Jurkat, Clone E6-1 (cell line): ENCODE measurements at regions not wholly inside any gene's neighbourhood (a gene's known extent, or its start where the extent isn't known, plus 50 kb on each side); places are given as distances from the start of the nearest gene placed in this dataset.

Experiments used
- DNase-seq: peaks from one replicate; pipeline ENCODE4 v3.0.0-alpha.2; 2011; ENCODE audit warnings: low read depth, low spot score
- H3K4me3 ChIP-seq: 2 replicates; pipeline ENCODE4 v1.5.1; 2011; ENCODE audit warnings: mild to moderate bottlenecking, low read length, control low read depth, moderate library complexity

DNA sequence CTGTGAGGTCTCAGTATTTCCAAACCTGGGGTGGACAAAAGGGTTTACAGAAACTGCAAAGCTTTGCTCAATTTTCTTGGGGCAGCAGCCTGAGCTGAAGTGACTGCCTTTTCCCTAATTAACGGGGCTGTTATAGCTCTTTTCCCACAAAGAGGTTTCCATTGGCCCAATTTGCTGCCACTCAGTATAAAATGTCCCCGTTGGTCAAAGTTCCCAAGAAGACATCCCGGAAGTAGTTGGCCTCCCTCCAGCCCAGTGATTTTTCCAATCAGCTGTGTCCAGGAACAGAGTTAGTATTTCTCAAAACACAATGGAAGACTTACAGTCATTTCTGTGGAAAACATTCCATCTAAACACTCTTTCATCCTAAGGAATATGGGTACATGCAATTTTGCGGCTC, 643.6 kb downstream of the ACTL7B start:
- H3K4me3 ChIP-seq, result no peak overlapping the region
- DNase-seq, result no peak

DNA sequence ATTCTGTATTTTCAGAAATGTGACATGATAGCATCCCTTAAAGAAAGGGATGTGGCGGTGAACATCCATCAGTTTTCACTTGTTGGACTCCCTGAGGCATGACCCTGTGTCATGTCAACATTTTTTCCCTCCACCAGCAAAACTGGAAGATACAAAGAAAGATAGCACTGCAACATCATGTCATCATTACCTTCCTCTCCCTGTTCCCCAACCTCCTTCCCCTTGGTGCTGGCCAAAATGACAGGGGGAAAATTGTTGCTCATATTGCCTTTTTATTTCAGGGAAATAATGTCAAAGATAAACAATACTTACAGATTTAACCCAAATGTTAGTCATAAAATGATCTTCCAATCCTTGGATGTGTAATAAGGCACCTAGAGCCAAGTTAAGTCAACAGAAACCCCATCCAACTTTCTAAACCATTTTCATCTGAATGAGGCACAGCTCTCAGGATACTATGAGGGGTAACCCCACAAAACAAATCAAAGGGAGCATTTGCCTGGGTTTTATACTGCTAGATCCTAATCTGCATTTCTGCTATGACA, 644.3 kb downstream of the ACTL7B start:
- no peak for DNase-seq
- H3K4me3 ChIP-seq, result no peak overlapping the region

DNA sequence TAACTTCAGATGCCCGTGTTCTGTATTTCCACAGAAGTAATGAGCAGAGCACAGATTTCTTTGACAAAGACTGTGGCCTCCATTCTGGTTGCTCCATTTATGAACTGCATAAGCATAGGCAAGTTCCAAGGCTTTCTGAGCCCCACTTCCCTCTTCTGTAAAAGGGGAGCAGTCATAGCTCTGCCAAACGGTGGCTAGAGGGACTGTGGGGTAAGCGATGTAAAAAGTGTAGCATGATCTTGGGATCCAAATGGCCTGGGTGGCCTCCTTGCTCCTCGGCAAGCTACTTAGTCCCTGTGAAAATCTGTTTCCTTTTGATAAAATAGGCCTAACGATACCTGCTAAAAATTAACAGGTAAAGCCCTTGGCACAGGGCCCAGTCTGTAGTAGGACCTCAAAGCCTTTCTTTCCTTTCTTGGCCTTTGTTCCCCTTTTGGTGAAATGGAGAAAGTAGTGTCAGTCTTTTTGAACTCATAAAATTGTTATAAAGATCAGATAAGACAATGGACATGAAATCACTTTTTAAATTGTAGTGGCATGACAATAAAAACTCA, 646.6 kb downstream of the ACTL7B start:
- no peak overlapping the region for H3K4me3 ChIP-seq
- no peak for DNase-seq

GRCh38 chr9:108207561-108208165, 648.1 kb downstream of the ACTL7B start:
- no peak for DNase-seq
- H3K4me3 ChIP-seq, result no peak overlapping the region

DNA sequence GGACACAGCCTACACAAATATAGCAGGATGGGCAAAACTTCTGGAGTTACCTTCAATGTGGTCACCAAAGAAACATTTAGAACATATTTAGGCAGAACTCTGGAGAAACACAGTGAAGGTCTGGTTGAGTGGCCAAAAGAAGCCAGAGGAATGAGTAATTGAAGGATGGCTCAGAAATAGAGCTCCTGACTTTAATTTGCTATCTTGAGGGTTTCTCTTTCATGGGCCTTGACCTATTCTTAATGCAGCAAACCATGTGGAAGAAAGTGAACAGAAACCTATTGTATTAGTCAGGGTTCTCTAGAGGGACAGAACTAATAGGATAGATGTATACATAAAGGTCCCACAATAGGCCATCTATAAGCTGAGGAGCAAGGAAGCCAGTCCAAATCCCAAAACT, 650.5 kb downstream of the ACTL7B start:
- no peak overlapping the region for H3K4me3 ChIP-seq
- no peak for DNase-seq

DNA sequence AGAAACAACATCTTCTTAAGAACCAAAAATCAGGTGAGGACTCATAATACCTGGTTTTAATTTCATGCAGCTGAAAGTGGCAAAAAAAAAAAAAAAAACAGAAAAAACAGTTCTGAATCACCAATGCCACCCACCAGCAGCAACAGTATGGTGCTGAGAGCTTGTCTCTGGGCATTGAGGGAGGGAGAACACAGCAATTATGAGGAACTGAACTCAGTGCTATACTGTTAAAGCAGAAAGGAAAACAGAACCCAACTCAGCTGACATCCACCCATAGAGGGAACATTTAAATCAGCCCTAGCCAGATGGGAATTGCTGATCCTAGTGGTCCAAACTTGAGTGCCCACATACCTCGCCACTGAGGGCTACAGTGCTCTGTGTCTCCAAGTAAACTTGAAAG, 657.9 kb downstream of the ACTL7B start:
- DNase-seq, result no peak

GRCh38 chr9:108197008-108197365, 658.8 kb downstream of the ACTL7B start:
- no peak for DNase-seq

More for the DNA sequence above, 657.9 kb downstream of the ACTL7B start:
- no peak overlapping the region for H3K4me3 ChIP-seq

GRCh38 chr9:108196332-108197007, 659.3 kb downstream of the ACTL7B start:
- no peak for DNase-seq
- no peak overlapping the region for H3K4me3 ChIP-seq

More at GRCh38 chr9:108197008-108197365, 658.8 kb downstream of the ACTL7B start:
- H3K4me3 ChIP-seq, result no peak overlapping the region

- no peak for DNase-seq
- H3K4me3 ChIP-seq, result no peak overlapping the region
These were observed 661.6 kb downstream of the ACTL7B start for GRCh38 chr9:108194154-108194553.

GRCh38 chr9:108193026-108193710, 662.6 kb downstream of the ACTL7B start:
- DNase-seq, result no peak
- no peak overlapping the region for H3K4me3 ChIP-seq

- no peak for DNase-seq
- H3K4me3 ChIP-seq, result no peak overlapping the region
These were observed 664.7 kb downstream of the ACTL7B start for GRCh38 chr9:108191065-108191464.

- no peak overlapping the region for H3K4me3 ChIP-seq
- no peak for DNase-seq
These were observed 666.8 kb downstream of the ACTL7B start for GRCh38 chr9:108188976-108189375.

DNA sequence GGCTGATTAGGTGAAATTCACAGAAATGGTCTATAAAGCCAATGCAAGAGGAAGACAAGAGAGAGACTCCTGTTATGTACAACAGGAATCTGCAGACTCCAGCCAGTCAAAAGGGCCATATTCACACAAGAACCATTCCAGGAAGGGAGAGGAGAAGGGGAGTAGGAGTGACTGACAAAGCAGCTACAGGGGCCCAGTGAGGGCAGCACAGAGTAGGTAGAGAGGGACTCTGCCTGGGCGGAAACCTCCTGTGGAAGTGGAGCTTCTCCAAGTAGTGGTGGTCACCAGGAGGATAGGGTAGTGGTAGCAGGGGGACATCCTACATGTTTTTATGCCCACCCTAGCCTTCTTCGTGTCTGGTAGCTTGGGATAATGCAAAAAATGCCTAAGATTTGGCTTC, 667.3 kb downstream of the ACTL7B start:
- no peak overlapping the region for H3K4me3 ChIP-seq
- no peak for DNase-seq

- DNase-seq, result no peak
- no peak overlapping the region for H3K4me3 ChIP-seq
These were observed 669.0 kb downstream of the ACTL7B start for GRCh38 chr9:108186642-108187395.

DNA sequence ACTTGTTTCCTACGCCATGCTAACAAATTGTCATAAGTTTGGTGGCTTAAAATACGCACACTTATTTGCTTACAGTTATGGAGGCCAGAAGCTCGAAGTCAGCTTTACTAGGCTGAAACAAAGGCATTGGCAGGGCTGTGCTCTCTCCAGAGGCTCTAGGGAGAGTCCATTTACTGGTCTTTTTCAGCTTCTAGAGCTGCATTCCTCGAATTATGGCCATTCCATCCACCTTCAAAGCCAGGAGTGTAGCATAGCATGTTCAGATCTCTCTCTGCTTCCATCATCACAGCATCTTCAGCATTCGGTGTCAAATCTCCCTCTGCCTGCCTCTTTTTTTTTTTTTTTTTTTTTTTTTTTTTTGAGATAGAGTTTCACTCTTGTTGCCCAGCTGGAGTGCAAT, 670.2 kb downstream of the ACTL7B start:
- no peak overlapping the region for H3K4me3 ChIP-seq
- no peak for DNase-seq

DNA sequence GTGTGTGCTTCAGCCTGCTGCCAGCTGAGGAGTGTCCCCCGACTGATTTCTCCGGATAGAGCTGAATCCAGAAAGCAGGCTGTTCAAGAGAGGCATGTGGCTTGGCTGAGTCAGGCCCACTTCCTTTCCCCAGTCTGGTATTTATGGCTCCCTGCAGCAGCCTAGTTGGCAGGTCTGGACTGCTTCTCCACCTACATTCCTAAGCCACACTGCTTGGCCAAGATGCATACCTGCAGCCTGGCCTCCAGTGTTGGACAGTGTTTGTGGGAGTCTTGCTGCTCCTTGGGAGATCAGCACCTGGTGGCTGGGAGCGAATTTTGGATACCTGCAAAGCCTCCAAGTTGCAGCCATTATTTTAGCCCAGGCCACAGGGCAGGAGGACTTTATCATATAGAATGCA, 670.8 kb downstream of the ACTL7B start:
- no peak for DNase-seq

DNA sequence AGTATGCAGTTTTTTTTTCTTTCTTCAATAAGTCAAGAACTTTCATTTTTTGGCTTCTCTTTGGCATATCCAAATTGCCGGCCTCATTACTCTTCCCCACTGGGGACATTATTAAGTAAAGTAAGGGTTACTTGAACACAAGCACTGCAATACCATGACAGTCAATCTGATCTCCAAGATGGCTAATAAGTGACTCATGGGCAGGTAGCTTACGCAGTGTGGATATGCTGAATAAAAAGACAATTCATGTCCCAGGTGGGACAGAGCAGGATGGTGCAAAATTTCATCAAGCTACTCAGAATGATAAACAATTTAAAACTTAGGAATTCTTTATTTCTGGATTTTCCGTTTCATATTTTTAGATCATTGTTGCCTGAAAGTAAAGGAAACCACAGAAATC, 671.8 kb downstream of the ACTL7B start:
- no peak overlapping the region for H3K4me3 ChIP-seq
- no peak for DNase-seq

More for the DNA sequence above, 670.8 kb downstream of the ACTL7B start:
- H3K4me3 ChIP-seq, result no peak overlapping the region

- no peak overlapping the region for H3K4me3 ChIP-seq
- DNase-seq, result no peak
These were observed 672.8 kb downstream of the ACTL7B start for GRCh38 chr9:108182950-108183381.

GRCh38 chr9:108182270-108182669, 673.5 kb downstream of the ACTL7B start:
- no peak overlapping the region for H3K4me3 ChIP-seq
- DNase-seq, result no peak
